ENCODE measurements at regions not wholly inside any gene's neighbourhood (a gene's known extent, or its start where the extent isn't known, plus 50 kb on each side); places are given as distances from the start of the nearest gene placed in this dataset.
"Not testable (repeated sequence)": the region's sequence is repeated elsewhere in the genome, so short reads cannot be mapped to it uniquely, and the experiment has no call there.

DNA sequence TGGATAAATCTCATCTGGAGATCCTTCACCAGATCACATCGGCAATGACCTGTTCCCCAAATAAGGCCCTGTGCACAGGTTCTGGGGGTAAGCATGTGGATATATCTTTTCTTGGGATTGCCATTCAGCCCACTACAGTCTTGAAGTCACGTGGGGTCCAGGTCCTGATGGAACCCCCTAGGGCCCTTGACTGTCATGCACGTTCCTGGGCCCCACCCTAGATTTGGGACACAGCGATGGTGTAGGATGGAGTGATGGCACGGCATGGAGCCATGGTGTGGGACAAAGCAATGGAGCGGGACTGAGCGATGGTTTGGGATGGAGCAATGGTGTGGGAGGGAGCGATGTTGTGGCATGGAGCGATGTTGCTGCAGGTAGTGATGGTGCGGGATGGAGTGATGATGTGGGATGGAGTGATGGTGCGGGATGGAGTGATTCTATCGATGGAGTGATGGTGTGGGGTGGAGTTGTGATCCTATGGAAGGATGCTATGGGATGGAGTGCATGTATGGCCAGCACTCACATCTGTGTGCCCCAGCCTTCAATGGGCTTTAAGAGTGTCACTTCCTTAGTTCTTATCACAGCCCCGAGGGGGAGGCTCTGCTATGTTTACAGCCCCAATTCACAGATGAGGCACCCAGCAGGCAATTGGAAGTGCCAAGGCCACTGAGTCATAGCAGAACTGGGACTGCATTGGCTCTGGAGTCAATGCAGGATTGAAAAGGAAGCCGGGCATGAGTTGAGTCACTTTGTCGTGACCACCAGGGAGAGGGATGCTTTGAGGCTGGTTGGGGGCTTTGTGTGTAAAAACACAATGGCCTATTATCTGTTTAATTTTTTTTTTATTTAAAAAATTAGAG, 97.0 kb upstream of the C1orf174 start:
- H3K4me3 ChIP-seq (ENCODE audit: control insufficient read depth, low read depth, low read length): no peak overlapping the region
- DNase-seq (ENCODE audit: low read depth): no peak
- TF ChIP-seq, protein P1, sequence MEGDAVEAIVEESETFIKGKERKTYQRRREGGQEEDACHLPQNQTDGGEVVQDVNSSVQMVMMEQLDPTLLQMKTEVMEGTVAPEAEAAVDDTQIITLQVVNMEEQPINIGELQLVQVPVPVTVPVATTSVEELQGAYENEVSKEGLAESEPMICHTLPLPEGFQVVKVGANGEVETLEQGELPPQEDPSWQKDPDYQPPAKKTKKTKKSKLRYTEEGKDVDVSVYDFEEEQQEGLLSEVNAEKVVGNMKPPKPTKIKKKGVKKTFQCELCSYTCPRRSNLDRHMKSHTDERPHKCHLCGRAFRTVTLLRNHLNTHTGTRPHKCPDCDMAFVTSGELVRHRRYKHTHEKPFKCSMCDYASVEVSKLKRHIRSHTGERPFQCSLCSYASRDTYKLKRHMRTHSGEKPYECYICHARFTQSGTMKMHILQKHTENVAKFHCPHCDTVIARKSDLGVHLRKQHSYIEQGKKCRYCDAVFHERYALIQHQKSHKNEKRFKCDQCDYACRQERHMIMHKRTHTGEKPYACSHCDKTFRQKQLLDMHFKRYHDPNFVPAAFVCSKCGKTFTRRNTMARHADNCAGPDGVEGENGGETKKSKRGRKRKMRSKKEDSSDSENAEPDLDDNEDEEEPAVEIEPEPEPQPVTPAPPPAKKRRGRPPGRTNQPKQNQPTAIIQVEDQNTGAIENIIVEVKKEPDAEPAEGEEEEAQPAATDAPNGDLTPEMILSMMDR (conservative IDR thresholded peaks at IDR 0.05; ENCODE audit: control insufficient read depth, insufficient read depth, low read depth, low read length): no peak

DNA sequence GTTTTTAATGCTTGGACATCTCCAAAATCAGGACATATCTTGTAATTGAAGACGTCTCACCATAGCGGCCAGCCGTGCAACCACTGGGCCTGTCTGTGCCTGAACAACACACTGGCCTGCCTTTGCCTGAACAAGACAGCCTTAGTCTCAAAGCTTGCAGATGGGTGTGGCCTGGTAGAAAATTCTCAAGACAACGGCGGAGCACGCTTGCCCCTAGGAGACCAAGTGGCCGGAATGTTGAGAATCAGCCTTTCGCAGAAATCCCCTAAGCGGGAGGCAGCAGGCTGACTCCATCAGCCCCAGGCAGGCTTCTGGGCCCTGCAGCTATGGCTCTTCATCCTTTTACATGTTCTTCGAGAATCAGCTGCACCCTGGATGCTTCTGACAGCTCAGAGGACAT, 98.0 kb upstream of the C1orf174 start:
- TF ChIP-seq, protein P1 (conservative IDR thresholded peaks at IDR 0.05; ENCODE audit: control insufficient read depth, insufficient read depth, low read depth, low read length): no peak
- no peak for DNase-seq (ENCODE audit: low read depth)
- H3K4me3 ChIP-seq (ENCODE audit: control insufficient read depth, low read depth, low read length): no peak overlapping the region

DNA sequence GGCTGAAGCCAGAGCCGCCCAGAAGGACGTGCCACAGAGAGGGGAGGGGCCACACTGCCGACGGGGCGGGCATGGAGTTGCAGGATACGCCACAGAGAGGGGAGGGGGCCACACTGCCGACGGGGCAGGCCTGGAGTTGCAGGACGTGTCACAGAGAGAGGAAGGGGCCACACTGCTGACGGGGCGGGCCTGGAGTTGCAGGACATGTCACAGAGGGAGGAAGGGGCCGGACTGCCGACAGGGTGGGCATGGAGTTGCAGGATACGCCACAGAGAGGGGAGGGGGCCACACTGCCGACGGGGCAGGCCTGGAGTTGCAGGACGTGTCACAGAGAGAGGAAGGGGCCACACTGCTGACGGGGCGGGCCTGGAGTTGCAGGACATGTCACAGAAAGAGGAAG, 99.4 kb upstream of the C1orf174 start:
- not testable (repeated sequence) for H3K4me3 ChIP-seq (ENCODE audit: control insufficient read depth, low read depth, low read length); DNase-seq (ENCODE audit: low read depth)

DNA sequence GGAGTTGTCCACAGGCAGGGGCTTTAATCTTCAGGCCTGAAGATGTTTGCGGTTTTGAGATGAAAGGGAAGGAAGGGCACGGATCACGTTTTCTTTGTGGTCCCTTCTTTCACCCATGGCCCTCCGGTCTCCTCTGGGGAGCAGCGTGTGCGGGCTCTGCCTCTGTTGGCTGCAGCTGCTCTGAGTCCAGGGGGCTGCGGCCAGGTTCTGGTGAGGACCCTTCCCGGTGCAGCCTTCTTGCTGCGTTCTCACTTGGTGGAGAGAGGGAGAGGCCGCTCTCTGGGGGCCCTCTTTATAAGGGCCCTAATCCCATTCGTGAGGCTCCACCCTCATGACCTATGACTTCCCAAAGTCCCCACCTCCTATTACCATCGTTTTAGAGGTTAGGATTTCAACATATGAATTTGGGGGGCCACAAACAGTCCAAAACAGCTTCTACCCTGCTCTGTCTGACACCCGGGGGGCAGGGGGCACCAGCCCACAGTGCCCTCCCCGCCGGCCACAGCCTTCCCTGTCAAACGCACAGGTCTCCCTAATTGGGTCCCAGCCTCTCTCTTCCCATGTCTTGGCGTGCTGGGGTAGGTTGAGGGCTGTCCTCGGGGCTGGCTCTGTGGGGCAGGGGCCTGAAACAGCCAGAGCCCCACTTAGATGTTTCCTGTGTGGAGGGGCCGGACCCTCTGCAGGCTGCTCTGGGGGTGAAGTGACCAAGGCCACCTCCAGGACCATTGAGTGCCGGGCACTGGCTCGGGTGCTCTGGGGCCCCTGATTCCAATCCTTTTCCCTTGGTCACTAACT, 100.1 kb upstream of the C1orf174 start:
- TF ChIP-seq, protein P1 (conservative IDR thresholded peaks at IDR 0.05; ENCODE audit: control insufficient read depth, insufficient read depth, low read depth, low read length): no peak
- no peak overlapping the region for H3K4me3 ChIP-seq (ENCODE audit: control insufficient read depth, low read depth, low read length)
- DNase-seq (ENCODE audit: low read depth): no peak

DNA sequence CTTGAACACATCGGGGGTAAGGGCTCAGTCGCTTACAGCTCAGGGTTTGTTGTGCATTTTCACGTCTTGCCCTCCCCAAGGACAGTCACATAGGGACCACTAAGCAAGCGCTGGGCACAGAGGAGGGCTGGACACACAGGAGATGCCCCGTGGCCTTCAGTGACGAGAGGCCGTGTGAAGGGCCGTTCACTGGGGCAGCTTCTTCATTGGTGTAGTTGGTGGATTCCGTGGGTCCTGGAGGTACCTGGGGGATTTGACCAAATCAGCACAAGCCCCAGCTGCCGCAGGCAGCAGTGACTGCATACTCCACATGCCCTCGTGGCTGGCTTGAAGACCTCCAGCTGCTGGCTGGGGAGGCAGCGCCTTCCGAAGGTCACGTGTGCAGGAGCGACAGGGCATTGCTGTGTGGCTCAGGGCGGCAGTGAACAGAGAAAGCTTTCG, 100.8 kb upstream of the C1orf174 start:
- H3K4me3 ChIP-seq (ENCODE audit: control insufficient read depth, low read depth, low read length): no peak overlapping the region
- DNase-seq (ENCODE audit: low read depth): no peak
- TF ChIP-seq, protein P1 (conservative IDR thresholded peaks at IDR 0.05; ENCODE audit: control insufficient read depth, insufficient read depth, low read depth, low read length): no peak

DNA sequence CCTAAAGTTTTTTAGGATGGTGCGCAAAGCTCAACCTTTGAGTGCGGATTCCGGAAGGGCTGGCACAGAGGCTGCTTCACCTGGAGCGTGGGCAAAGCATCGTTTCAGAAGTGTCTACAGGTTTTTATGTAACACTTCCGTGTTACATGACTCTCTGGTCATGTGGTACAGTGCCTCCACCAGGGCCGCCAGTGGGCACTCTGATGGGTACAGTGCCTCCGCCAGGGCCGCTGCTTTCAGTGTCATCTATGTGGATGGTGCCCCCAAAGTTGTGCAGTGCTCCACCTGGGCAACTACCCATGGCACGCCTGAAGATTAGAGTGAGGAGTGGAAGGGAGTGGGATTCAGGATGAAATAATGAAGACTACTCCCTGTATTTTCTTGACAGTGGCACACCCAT, 101.4 kb upstream of the C1orf174 start:
- TF ChIP-seq, protein P1 (conservative IDR thresholded peaks at IDR 0.05; ENCODE audit: control insufficient read depth, insufficient read depth, low read depth, low read length): no peak
- no peak overlapping the region for H3K4me3 ChIP-seq (ENCODE audit: control insufficient read depth, low read depth, low read length)
- no peak for DNase-seq (ENCODE audit: low read depth)

DNA sequence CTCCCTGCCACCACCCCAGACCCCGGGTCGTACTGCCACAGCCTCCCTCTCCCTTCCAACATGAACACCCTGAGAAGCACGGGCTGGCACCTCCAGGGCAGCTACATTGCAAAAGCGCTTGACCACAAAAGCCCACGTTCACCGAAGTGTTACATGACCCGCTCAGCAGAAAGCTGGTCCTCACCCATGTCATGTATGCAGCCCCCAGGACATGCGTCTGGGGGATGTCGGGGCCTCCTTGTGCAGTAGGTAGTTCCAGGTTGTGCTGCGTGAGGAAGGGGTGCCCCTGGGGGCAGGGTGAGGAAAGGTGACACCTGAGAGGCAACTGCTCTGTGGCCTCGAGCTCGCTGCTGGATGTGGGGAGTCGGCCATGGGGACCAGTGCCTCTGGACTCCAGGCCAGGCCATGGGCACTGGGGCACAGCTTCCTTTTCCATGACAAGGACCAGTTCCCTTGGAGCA, 102.0 kb upstream of the C1orf174 start:
- TF ChIP-seq, protein P1 (conservative IDR thresholded peaks at IDR 0.05; ENCODE audit: control insufficient read depth, insufficient read depth, low read depth, low read length): no peak
- H3K4me3 ChIP-seq (ENCODE audit: control insufficient read depth, low read depth, low read length): no peak overlapping the region
- DNase-seq (ENCODE audit: low read depth): no peak
